T-helper 17 cell (primary cell): ENCODE measurements at regions not wholly inside any gene's neighbourhood (a gene's known extent, or its start where the extent isn't known, plus 50 kb on each side); places are given as distances from the start of the nearest gene placed in this dataset.
"Not testable (repeated sequence)": the region's sequence is repeated elsewhere in the genome, so short reads cannot be mapped to it uniquely, and the experiment has no call there.

Experiments used
- ATAC-seq: fragments of 150-1000 bp; cut with Tn5 transposase; 2 replicates; pipeline ENCODE4 v1.10.0; 2021; ENCODE audit warnings: mild to moderate bottlenecking, moderate library complexity
- DNase-seq, 3 donors: peaks; one replicate each; pipeline versions ENCODE4 v3.0.0 to v3.0.0-alpha.2; 2020 to 2021
- H3K9me3 ChIP-seq: one replicate; pipeline ENCODE4 v1.7.0; 2013; ENCODE audit warnings: low read length, mild to moderate bottlenecking; ENCODE audit not compliant: control insufficient read depth, poor library complexity, severe bottlenecking
- H3K27ac Mint-ChIP-seq: one replicate; pipeline ENCODE4 v1.8.0; 2022; ENCODE audit warnings: mild to moderate bottlenecking, moderate library complexity, mixed read lengths
- H3K27me3 Mint-ChIP-seq: one replicate; pipeline ENCODE4 v1.8.0; 2022; ENCODE audit warnings: mixed read lengths
- H3K36me3 Mint-ChIP-seq: one replicate; pipeline ENCODE4 v1.8.0; 2022; ENCODE audit warnings: low read depth, mixed read lengths
- H3K4me1 Mint-ChIP-seq: one replicate; pipeline ENCODE4 v1.8.0; 2022; ENCODE audit warnings: mild to moderate bottlenecking, mixed read lengths
- H3K4me3 Mint-ChIP-seq: one replicate; pipeline ENCODE4 v1.8.0; 2022; ENCODE audit warnings: mild to moderate bottlenecking, moderate library complexity, mixed read lengths

DNA sequence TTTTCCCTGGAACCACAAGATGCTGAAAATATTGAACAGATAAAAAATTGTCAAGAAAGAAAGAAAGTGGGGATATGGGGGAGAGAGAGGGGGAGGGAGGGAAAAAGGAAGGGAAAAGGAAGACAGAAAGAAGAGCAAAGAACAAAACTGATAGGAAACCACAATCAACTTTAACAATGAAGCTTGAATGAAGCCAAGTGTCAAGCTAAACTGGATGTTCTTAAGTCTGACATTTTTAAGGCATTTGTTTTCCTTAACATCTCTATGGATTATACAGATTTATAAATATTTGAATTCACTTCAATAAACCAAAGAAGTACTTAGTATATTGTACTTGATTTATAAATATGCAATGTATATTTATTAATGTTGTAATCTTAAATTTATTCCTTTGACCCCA, 197.6 kb upstream of the SMLR1 start:
- H3K4me3 Mint-ChIP-seq, result no peak overlapping the region
- no peak for DNase-seq
- H3K36me3 Mint-ChIP-seq, result no peaks in the 10 kb centered on the region
- H3K9me3 ChIP-seq, result no peaks in the 10 kb centered on the region
- ATAC-seq, result no peak
- peaks cover 3% of the 10 kb centered on the region for H3K4me1 Mint-ChIP-seq
- peak overlapping the region; percentile 24 for H3K27ac Mint-ChIP-seq
- H3K27me3 Mint-ChIP-seq, result peaks cover 1% of the 10 kb centered on the region

GRCh38 chr6:130632277-130632676, 194.9 kb upstream of the SMLR1 start:
- H3K4me1 Mint-ChIP-seq, result peaks cover 5% of the 10 kb centered on the region
- H3K36me3 Mint-ChIP-seq, result peaks cover 2% of the 10 kb centered on the region
- no peaks in the 10 kb centered on the region for H3K27me3 Mint-ChIP-seq
- ATAC-seq (no peak), DNase-seq (no peak)
- H3K4me3 Mint-ChIP-seq, result no peak overlapping the region
- H3K27ac Mint-ChIP-seq, result no peak overlapping the region
- H3K9me3 ChIP-seq, result no peaks in the 10 kb centered on the region

GRCh38 chr6:130632897-130633296, 194.3 kb upstream of the SMLR1 start:
- no peak overlapping the region for H3K4me3 Mint-ChIP-seq
- H3K27ac Mint-ChIP-seq, result no peak overlapping the region
- ATAC-seq, result no peak
- no peaks in the 10 kb centered on the region for H3K27me3 Mint-ChIP-seq
- H3K36me3 Mint-ChIP-seq, result peaks cover 2% of the 10 kb centered on the region
- no peaks in the 10 kb centered on the region for H3K9me3 ChIP-seq
- DNase-seq, result no peak
- H3K4me1 Mint-ChIP-seq, result peaks cover 5% of the 10 kb centered on the region

DNA sequence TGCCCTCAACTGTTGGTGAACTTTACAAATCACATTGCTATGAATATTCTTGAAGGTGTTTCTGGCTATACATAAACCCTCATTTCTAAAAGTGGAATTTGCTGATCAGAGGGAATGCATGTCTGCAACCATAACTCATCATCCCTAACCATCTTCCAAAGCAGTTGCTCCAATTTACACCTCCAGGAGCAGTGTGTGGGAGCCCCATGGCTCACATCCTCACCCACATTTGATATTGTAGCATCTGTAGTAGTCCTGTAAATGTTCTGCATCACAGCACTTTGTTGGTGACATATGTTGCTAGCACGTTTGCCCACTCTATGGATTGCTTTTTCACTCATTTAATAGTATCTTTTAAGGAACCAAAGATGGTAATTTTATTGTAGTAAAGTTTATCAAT, 183.8 kb upstream of the SMLR1 start:
- no peak for ATAC-seq
- H3K4me1 Mint-ChIP-seq, result no peaks in the 10 kb centered on the region
- H3K4me3 Mint-ChIP-seq, result no peak overlapping the region
- H3K27ac Mint-ChIP-seq, result no peak overlapping the region
- H3K36me3 Mint-ChIP-seq, result no peaks in the 10 kb centered on the region
- DNase-seq, result no peak
- no peaks in the 10 kb centered on the region for H3K27me3 Mint-ChIP-seq
- peaks cover 5% of the 10 kb centered on the region for H3K9me3 ChIP-seq

- no peak overlapping the region for H3K4me3 Mint-ChIP-seq
- no peaks in the 10 kb centered on the region for H3K4me1 Mint-ChIP-seq
- H3K27ac Mint-ChIP-seq, result no peak overlapping the region
- ATAC-seq (no peak), DNase-seq (no peak)
- H3K27me3 Mint-ChIP-seq, result no peaks in the 10 kb centered on the region
- no peaks in the 10 kb centered on the region for H3K36me3 Mint-ChIP-seq
- H3K9me3 ChIP-seq, result peaks cover 5% of the 10 kb centered on the region
Observed at GRCh38 chr6:130644175-130644574, 183.0 kb upstream of the SMLR1 start.

DNA sequence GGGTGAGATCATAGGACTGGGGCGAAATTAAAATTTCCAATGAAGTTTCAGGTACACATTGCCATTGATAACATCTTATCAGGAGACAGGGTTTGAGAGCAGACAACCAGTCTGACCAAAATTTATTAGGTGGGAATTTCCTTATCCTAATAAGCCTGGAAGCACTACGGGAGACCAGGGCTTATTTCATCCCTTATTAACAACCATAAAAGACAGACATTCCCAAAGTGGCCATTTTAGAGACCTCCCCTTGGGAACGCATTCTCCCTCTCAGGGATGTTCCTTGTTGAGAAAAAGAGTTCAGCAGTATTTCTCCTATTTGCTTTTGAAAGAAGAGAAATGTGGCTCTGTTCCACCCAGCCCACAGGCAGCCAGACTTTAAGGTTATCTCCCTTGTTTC, 182.4 kb upstream of the SMLR1 start:
- ATAC-seq, H3K27me3 Mint-ChIP-seq, H3K36me3 Mint-ChIP-seq, H3K4me1 Mint-ChIP-seq, H3K4me3 Mint-ChIP-seq, H3K27ac Mint-ChIP-seq, H3K9me3 ChIP-seq, DNase-seq: not testable (repeated sequence)

- no peak for DNase-seq
- no peak overlapping the region for H3K27ac Mint-ChIP-seq
- H3K27me3 Mint-ChIP-seq, result no peaks in the 10 kb centered on the region
- H3K4me1 Mint-ChIP-seq, result no peaks in the 10 kb centered on the region
- ATAC-seq, result no peak
- peaks cover 5% of the 10 kb centered on the region for H3K9me3 ChIP-seq
- no peaks in the 10 kb centered on the region for H3K36me3 Mint-ChIP-seq
- no peak overlapping the region for H3K4me3 Mint-ChIP-seq
Observed at GRCh38 chr6:130647246-130647645, 180.0 kb upstream of the SMLR1 start.

DNA sequence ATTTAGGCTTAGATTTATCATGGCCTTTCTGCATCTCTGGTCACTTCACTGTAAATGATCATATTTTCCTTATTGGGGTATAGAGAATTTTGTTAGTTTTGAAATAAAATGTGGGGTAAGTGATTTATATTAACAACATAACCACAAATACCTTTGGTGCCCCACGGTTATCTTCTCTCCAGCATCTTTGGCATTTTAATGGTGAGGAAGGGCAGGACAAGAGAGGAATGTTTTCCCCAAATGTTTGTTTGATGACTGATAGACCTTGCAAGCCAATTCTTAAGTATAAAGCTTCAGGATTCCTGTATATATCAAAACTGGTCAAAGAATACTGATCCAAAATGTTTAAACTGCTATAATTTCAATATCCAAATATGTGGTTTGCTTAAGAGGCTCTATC, 171.6 kb upstream of the SMLR1 start:
- no peaks in the 10 kb centered on the region for H3K36me3 Mint-ChIP-seq
- DNase-seq (no peak), ATAC-seq (no peak)
- H3K27ac Mint-ChIP-seq, result no peak overlapping the region
- H3K27me3 Mint-ChIP-seq, result no peaks in the 10 kb centered on the region
- H3K4me1 Mint-ChIP-seq, result no peaks in the 10 kb centered on the region
- no peaks in the 10 kb centered on the region for H3K9me3 ChIP-seq
- H3K4me3 Mint-ChIP-seq, result no peak overlapping the region

- H3K9me3 ChIP-seq, result no peaks in the 10 kb centered on the region
- DNase-seq, result no peak
- Mint-ChIP-seq H3K27me3 (no peaks in the 10 kb centered on the region), H3K4me1 (no peaks in the 10 kb centered on the region), H3K36me3 (no peaks in the 10 kb centered on the region), H3K4me3 (no peak overlapping the region), H3K27ac (no peak overlapping the region)
- ATAC-seq, result no peak
Observed at GRCh38 chr6:130661077-130661476, 166.1 kb upstream of the SMLR1 start.

DNA sequence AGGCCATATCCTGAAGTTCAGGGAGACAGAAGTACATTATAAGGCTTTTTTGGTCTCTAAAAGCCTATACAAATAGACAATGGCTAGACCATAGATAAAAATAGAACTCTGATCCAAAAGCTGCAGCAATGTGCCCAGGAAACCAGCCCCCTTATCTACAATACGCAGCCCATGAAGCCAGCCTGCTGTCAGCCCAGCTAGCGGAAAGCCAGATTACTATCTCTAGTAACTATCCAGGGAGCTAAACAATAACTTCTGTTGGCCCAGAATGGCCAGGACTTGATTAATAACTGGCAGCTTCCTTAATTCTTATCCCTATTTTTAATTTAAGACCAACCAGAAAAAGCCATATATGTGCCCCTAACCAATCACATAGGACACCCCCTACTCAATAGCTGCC, 160.4 kb upstream of the SMLR1 start:
- ATAC-seq (no peak), DNase-seq (no peak)
- H3K4me3 Mint-ChIP-seq, result no peak overlapping the region
- H3K36me3 Mint-ChIP-seq, result no peaks in the 10 kb centered on the region
- H3K27me3 Mint-ChIP-seq, result no peaks in the 10 kb centered on the region
- no peak overlapping the region for H3K27ac Mint-ChIP-seq
- no peaks in the 10 kb centered on the region for H3K9me3 ChIP-seq
- no peaks in the 10 kb centered on the region for H3K4me1 Mint-ChIP-seq

DNA sequence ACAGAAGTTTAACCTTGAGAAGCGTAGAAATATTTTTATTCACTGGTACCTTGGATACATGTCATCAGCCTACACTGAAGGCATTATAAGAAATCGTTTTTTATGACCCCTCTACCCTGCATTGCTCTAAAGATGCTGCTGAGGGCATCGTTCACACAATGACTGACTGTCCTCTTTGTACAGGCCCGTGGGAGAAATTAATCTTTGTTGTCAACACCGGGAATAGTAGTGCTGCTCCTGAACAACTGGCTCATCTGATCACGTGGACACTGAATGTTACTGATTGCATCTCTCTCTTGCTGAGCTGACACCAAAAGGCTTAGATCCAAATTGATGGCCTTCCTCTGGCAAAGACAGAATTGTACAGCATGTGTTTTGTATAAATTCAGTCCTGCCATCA, 157.1 kb upstream of the SMLR1 start:
- Mint-ChIP-seq H3K27ac (no peak overlapping the region), H3K4me1 (no peaks in the 10 kb centered on the region), H3K27me3 (no peaks in the 10 kb centered on the region), H3K4me3 (no peak overlapping the region), H3K36me3 (no peaks in the 10 kb centered on the region)
- DNase-seq, result no peak
- no peaks in the 10 kb centered on the region for H3K9me3 ChIP-seq
- no peak for ATAC-seq

GRCh38 chr6:130671119-130671518, 156.1 kb upstream of the SMLR1 start:
- no peak for DNase-seq
- Mint-ChIP-seq H3K27ac (no peak overlapping the region), H3K36me3 (no peaks in the 10 kb centered on the region), H3K27me3 (no peaks in the 10 kb centered on the region), H3K4me1 (no peaks in the 10 kb centered on the region), H3K4me3 (no peak overlapping the region)
- no peaks in the 10 kb centered on the region for H3K9me3 ChIP-seq
- ATAC-seq, result no peak

DNA sequence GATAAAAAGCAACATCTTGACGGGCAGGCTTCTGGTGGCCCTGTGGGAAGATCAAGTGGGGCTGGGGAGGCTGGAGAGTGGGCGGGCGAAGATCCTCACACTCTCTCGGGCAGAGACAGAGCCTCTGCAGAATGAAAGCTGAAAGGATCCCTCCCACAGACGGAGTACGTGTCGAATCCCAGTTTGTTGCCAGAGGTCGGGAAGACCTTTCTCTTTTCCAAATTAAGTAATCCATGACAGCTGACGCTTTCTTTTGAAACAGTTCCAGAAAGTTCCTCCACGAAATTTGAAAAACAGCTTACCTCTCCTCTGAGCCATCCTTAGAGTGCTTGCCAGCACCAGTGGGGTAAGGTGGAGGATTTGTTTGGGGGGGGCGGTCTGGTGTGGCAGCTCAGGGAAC, 155.6 kb upstream of the SMLR1 start:
- H3K36me3 Mint-ChIP-seq, result no peaks in the 10 kb centered on the region
- no peaks in the 10 kb centered on the region for H3K4me1 Mint-ChIP-seq
- no peak for ATAC-seq

GRCh38 chr6:130672153-130672552, 155.1 kb upstream of the SMLR1 start:
- no peaks in the 10 kb centered on the region for H3K9me3 ChIP-seq
- no peak for DNase-seq
- Mint-ChIP-seq H3K27ac (no peak overlapping the region), H3K36me3 (no peaks in the 10 kb centered on the region), H3K4me3 (no peak overlapping the region), H3K4me1 (no peaks in the 10 kb centered on the region), H3K27me3 (no peaks in the 10 kb centered on the region)
- ATAC-seq, result no peak

More for the DNA sequence above, 155.6 kb upstream of the SMLR1 start:
- no peak for DNase-seq
- H3K27ac Mint-ChIP-seq, result no peak overlapping the region
- H3K27me3 Mint-ChIP-seq, result no peaks in the 10 kb centered on the region
- no peaks in the 10 kb centered on the region for H3K9me3 ChIP-seq
- no peak overlapping the region for H3K4me3 Mint-ChIP-seq

DNA sequence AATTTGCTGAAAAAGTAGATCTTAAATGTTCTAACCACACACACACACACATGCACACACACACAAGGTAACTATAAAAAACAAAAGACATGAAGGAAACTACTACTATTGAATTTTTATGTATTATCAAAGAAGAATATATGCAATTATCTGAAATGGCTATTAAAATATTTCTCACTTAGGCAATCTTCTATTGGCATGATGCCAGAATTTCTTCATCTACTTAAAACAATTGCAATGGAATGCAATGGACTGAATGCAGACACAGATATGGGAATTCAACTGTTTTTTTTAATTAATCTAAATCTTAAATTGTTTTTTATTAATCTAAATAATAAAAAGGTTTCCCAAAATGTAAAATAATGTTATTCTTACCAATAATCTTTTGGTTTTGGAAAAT, 152.6 kb upstream of the SMLR1 start:
- H3K27me3 Mint-ChIP-seq, result no peaks in the 10 kb centered on the region
- H3K4me1 Mint-ChIP-seq, result no peaks in the 10 kb centered on the region
- no peak overlapping the region for H3K27ac Mint-ChIP-seq

More for the DNA sequence above, 152.6 kb upstream of the SMLR1 start:
- ATAC-seq (no peak), DNase-seq (no peak)
- no peaks in the 10 kb centered on the region for H3K9me3 ChIP-seq
- no peaks in the 10 kb centered on the region for H3K36me3 Mint-ChIP-seq
- no peak overlapping the region for H3K4me3 Mint-ChIP-seq
